ENCODE measurements at regions not wholly inside any gene's neighbourhood (a gene's known extent, or its start where the extent isn't known, plus 50 kb on each side); places are given as distances from the start of the nearest gene placed in this dataset.

GRCh38 chr9:11742471-11742870 lies 950.7 kb upstream of the TYRP1 start:
- H3K27me3 Mint-ChIP-seq (ENCODE audit: low read depth) = no peaks in the 10 kb centered on the region
- peaks cover 45% of the 10 kb centered on the region for H3K9me3 Mint-ChIP-seq
- no peaks in the 10 kb centered on the region for H3K36me3 Mint-ChIP-seq (ENCODE audit: low read depth)
- H3K4me3 Mint-ChIP-seq = no peak overlapping the region
- no peaks in the 10 kb centered on the region for H3K4me1 Mint-ChIP-seq (ENCODE audit: low read depth)
- DNase-seq (ENCODE audit: low spot score) = no peak
- no peak overlapping the region for H3K27ac Mint-ChIP-seq

- no peaks in the 10 kb centered on the region for H3K4me1 Mint-ChIP-seq (ENCODE audit: low read depth)
- no peak overlapping the region for H3K4me3 Mint-ChIP-seq
- H3K9me3 Mint-ChIP-seq = peaks cover 45% of the 10 kb centered on the region
- no peak for DNase-seq (ENCODE audit: low spot score)
- H3K27ac Mint-ChIP-seq = no peak overlapping the region
- no peaks in the 10 kb centered on the region for H3K36me3 Mint-ChIP-seq (ENCODE audit: low read depth)
- H3K27me3 Mint-ChIP-seq (ENCODE audit: low read depth) = no peaks in the 10 kb centered on the region
Observed at GRCh38 chr9:11743356-11743755, 949.8 kb upstream of the TYRP1 start.

GRCh38 chr9:11749396-11749795 lies 943.8 kb upstream of the TYRP1 start:
- Mint-ChIP-seq H3K27ac (no peak overlapping the region), H3K4me1 (ENCODE audit: low read depth) (no peaks in the 10 kb centered on the region), H3K4me3 (no peak overlapping the region), H3K27me3 (ENCODE audit: low read depth) (no peaks in the 10 kb centered on the region), H3K9me3 (peaks cover 32% of the 10 kb centered on the region), H3K36me3 (ENCODE audit: low read depth) (no peaks in the 10 kb centered on the region)
- no peak for DNase-seq (ENCODE audit: low spot score)

- no peak overlapping the region for H3K4me3 Mint-ChIP-seq
- no peaks in the 10 kb centered on the region for H3K27me3 Mint-ChIP-seq (ENCODE audit: low read depth)
- no peaks in the 10 kb centered on the region for H3K4me1 Mint-ChIP-seq (ENCODE audit: low read depth)
- H3K9me3 Mint-ChIP-seq = peaks cover 28% of the 10 kb centered on the region
- H3K27ac Mint-ChIP-seq = no peak overlapping the region
- H3K36me3 Mint-ChIP-seq (ENCODE audit: low read depth) = no peaks in the 10 kb centered on the region
- DNase-seq (ENCODE audit: low spot score) = no peak
Observed at GRCh38 chr9:11755951-11756350, 937.2 kb upstream of the TYRP1 start.

- Mint-ChIP-seq H3K27me3 (ENCODE audit: low read depth) (no peaks in the 10 kb centered on the region), H3K36me3 (ENCODE audit: low read depth) (no peaks in the 10 kb centered on the region), H3K4me3 (no peak overlapping the region), H3K27ac (no peak overlapping the region), H3K4me1 (ENCODE audit: low read depth) (no peaks in the 10 kb centered on the region), H3K9me3 (peaks cover 22% of the 10 kb centered on the region)
- no peak for DNase-seq (ENCODE audit: low spot score)
Observed at GRCh38 chr9:11757408-11757807, 935.8 kb upstream of the TYRP1 start.

- no peak overlapping the region for H3K27ac Mint-ChIP-seq
- DNase-seq (ENCODE audit: low spot score) = no peak
- no peaks in the 10 kb centered on the region for H3K27me3 Mint-ChIP-seq (ENCODE audit: low read depth)
- H3K36me3 Mint-ChIP-seq (ENCODE audit: low read depth) = no peaks in the 10 kb centered on the region
- H3K9me3 Mint-ChIP-seq = peaks cover 22% of the 10 kb centered on the region
- no peak overlapping the region for H3K4me3 Mint-ChIP-seq
- H3K4me1 Mint-ChIP-seq (ENCODE audit: low read depth) = no peaks in the 10 kb centered on the region
Observed at GRCh38 chr9:11758016-11758415, 935.2 kb upstream of the TYRP1 start.

GRCh38 chr9:11779971-11780370 lies 913.2 kb upstream of the TYRP1 start:
- Mint-ChIP-seq H3K27ac (no peak overlapping the region), H3K36me3 (ENCODE audit: low read depth) (no peaks in the 10 kb centered on the region), H3K4me1 (ENCODE audit: low read depth) (no peaks in the 10 kb centered on the region), H3K9me3 (peaks cover 47% of the 10 kb centered on the region), H3K27me3 (ENCODE audit: low read depth) (no peaks in the 10 kb centered on the region), H3K4me3 (no peak overlapping the region)
- DNase-seq (ENCODE audit: low spot score) = no peak

- peaks cover 36% of the 10 kb centered on the region for H3K9me3 Mint-ChIP-seq
- DNase-seq (ENCODE audit: low spot score) = no peak
- no peak overlapping the region for H3K4me3 Mint-ChIP-seq
- H3K27ac Mint-ChIP-seq = no peak overlapping the region
- no peaks in the 10 kb centered on the region for H3K27me3 Mint-ChIP-seq (ENCODE audit: low read depth)
- H3K36me3 Mint-ChIP-seq (ENCODE audit: low read depth) = no peaks in the 10 kb centered on the region
- no peaks in the 10 kb centered on the region for H3K4me1 Mint-ChIP-seq (ENCODE audit: low read depth)
Observed at GRCh38 chr9:11792870-11793269, 900.3 kb upstream of the TYRP1 start.

- Mint-ChIP-seq H3K4me1 (ENCODE audit: low read depth) (no peaks in the 10 kb centered on the region), H3K36me3 (ENCODE audit: low read depth) (no peaks in the 10 kb centered on the region), H3K9me3 (peaks cover 41% of the 10 kb centered on the region), H3K27ac (no peak overlapping the region), H3K27me3 (ENCODE audit: low read depth) (no peaks in the 10 kb centered on the region), H3K4me3 (no peak overlapping the region)
- DNase-seq (ENCODE audit: low spot score) = no peak
Observed at GRCh38 chr9:11794984-11795383, 898.2 kb upstream of the TYRP1 start.

- Mint-ChIP-seq H3K27ac (no peak overlapping the region), H3K9me3 (peaks cover 46% of the 10 kb centered on the region), H3K4me1 (ENCODE audit: low read depth) (no peaks in the 10 kb centered on the region), H3K27me3 (ENCODE audit: low read depth) (no peaks in the 10 kb centered on the region), H3K4me3 (no peak overlapping the region), H3K36me3 (ENCODE audit: low read depth) (no peaks in the 10 kb centered on the region)
- DNase-seq (ENCODE audit: low spot score) = no peak
Observed at GRCh38 chr9:11805969-11806368, 887.2 kb upstream of the TYRP1 start.

- no peak for DNase-seq (ENCODE audit: low spot score)
- peaks cover 51% of the 10 kb centered on the region for H3K9me3 Mint-ChIP-seq
Observed at GRCh38 chr9:11821306-11821975, 871.7 kb upstream of the TYRP1 start.

GRCh38 chr9:11828201-11828600 lies 865.0 kb upstream of the TYRP1 start:
- no peak for DNase-seq (ENCODE audit: low spot score)
- Mint-ChIP-seq H3K4me1 (ENCODE audit: low read depth) (no peaks in the 10 kb centered on the region), H3K4me3 (no peak overlapping the region), H3K36me3 (ENCODE audit: low read depth) (no peaks in the 10 kb centered on the region), H3K27me3 (ENCODE audit: low read depth) (no peaks in the 10 kb centered on the region), H3K27ac (no peak overlapping the region), H3K9me3 (peaks cover 60% of the 10 kb centered on the region)

More at GRCh38 chr9:11821306-11821975, 871.7 kb upstream of the TYRP1 start:
- H3K4me3 Mint-ChIP-seq = no peak overlapping the region
- no peaks in the 10 kb centered on the region for H3K4me1 Mint-ChIP-seq (ENCODE audit: low read depth)
- no peaks in the 10 kb centered on the region for H3K27me3 Mint-ChIP-seq (ENCODE audit: low read depth)
- no peak overlapping the region for H3K27ac Mint-ChIP-seq
- no peaks in the 10 kb centered on the region for H3K36me3 Mint-ChIP-seq (ENCODE audit: low read depth)

- no peak for DNase-seq (ENCODE audit: low spot score)
- H3K27me3 Mint-ChIP-seq (ENCODE audit: low read depth) = no peaks in the 10 kb centered on the region
- H3K27ac Mint-ChIP-seq = no peak overlapping the region
- no peak overlapping the region for H3K4me3 Mint-ChIP-seq
- peaks cover 54% of the 10 kb centered on the region for H3K9me3 Mint-ChIP-seq
- no peaks in the 10 kb centered on the region for H3K36me3 Mint-ChIP-seq (ENCODE audit: low read depth)
- no peaks in the 10 kb centered on the region for H3K4me1 Mint-ChIP-seq (ENCODE audit: low read depth)
Observed at GRCh38 chr9:11833056-11833455, 860.1 kb upstream of the TYRP1 start.

- no peak overlapping the region for H3K4me3 Mint-ChIP-seq
- H3K27ac Mint-ChIP-seq = no peak overlapping the region
- no peak for DNase-seq (ENCODE audit: low spot score)
- H3K27me3 Mint-ChIP-seq (ENCODE audit: low read depth) = no peaks in the 10 kb centered on the region
- no peaks in the 10 kb centered on the region for H3K4me1 Mint-ChIP-seq (ENCODE audit: low read depth)
- peaks cover 22% of the 10 kb centered on the region for H3K9me3 Mint-ChIP-seq
- H3K36me3 Mint-ChIP-seq (ENCODE audit: low read depth) = no peaks in the 10 kb centered on the region
Observed at GRCh38 chr9:11868795-11869194, 824.4 kb upstream of the TYRP1 start.

GRCh38 chr9:11871852-11872251 lies 821.3 kb upstream of the TYRP1 start:
- no peaks in the 10 kb centered on the region for H3K36me3 Mint-ChIP-seq (ENCODE audit: low read depth)

More at GRCh38 chr9:11871852-11872251, 821.3 kb upstream of the TYRP1 start:
- no peak overlapping the region for H3K4me3 Mint-ChIP-seq
- DNase-seq (ENCODE audit: low spot score) = no peak
- H3K27me3 Mint-ChIP-seq (ENCODE audit: low read depth) = no peaks in the 10 kb centered on the region
- peaks cover 28% of the 10 kb centered on the region for H3K9me3 Mint-ChIP-seq
- H3K4me1 Mint-ChIP-seq (ENCODE audit: low read depth) = no peaks in the 10 kb centered on the region
- H3K27ac Mint-ChIP-seq = no peak overlapping the region
